Karpas-422 (cell line): ENCODE measurements at regions not wholly inside any gene's neighbourhood (a gene's known extent, or its start where the extent isn't known, plus 50 kb on each side); places are given as distances from the start of the nearest gene placed in this dataset.
"Not testable (repeated sequence)": the region's sequence is repeated elsewhere in the genome, so short reads cannot be mapped to it uniquely, and the experiment has no call there.

ENCODE experiments used
- DNase-seq: peaks from one replicate; pipeline ENCODE4 v3.0.0-alpha.2; 2015
- H2AFZ ChIP-seq: fragments of 200-600 bp; sonication (generic); 2 replicates; pipeline ENCODE4 v1.6.1; 2014; ENCODE audit warnings: antibody characterized with exemption, low read length, mixed read lengths
- H3K27ac ChIP-seq: fragments of 200-600 bp; sonication (generic); 2 replicates; pipeline ENCODE4 v1.5.1; 2014; ENCODE audit warnings: mild to moderate bottlenecking, low read length, moderate library complexity
- H3K27me3 ChIP-seq: fragments of 200-600 bp; sonication (generic); 2 replicates; pipeline ENCODE4 v1.6.1; 2014; ENCODE audit warnings: low read length, mixed read lengths
- H3K36me3 ChIP-seq: fragments of 200-600 bp; sonication (generic); 2 replicates; pipeline ENCODE4 v1.6.1; 2014; ENCODE audit warnings: low read length, mixed read lengths; ENCODE audit not compliant: insufficient read depth
- H3K4me1 ChIP-seq: fragments of 200-600 bp; sonication (generic); 2 replicates; pipeline ENCODE4 v1.6.1; 2014; ENCODE audit warnings: mild to moderate bottlenecking, low read length, mixed read lengths
- H3K4me2 ChIP-seq: fragments of 200-600 bp; sonication (generic); 2 replicates; pipeline ENCODE4 v1.6.1; 2014; ENCODE audit warnings: low read length, low read depth, mild to moderate bottlenecking; ENCODE audit not compliant: poor library complexity, severe bottlenecking
- H3K4me3 ChIP-seq: fragments of 200-600 bp; sonication (generic); 2 replicates; pipeline ENCODE4 v1.5.1; 2014; ENCODE audit warnings: mild to moderate bottlenecking, antibody characterized with exemption, low read length, mixed read lengths
- H3K79me2 ChIP-seq: fragments of 200-600 bp; sonication (generic); 2 replicates; pipeline ENCODE4 v1.6.1; 2014; ENCODE audit warnings: mild to moderate bottlenecking, low read length, mixed read lengths
- H3K9ac ChIP-seq: fragments of 200-600 bp; sonication (generic); 2 replicates; pipeline ENCODE4 v1.6.0; 2014; ENCODE audit warnings: low read length
- H3K9me2 ChIP-seq: fragments of 200-600 bp; sonication (generic), shearing (Covaris generic); replicated peaks from 2 replicates; pipeline ENCODE4 v1.6.0; 2014; ENCODE audit warnings: mild to moderate bottlenecking, low read length, moderate library complexity; ENCODE audit not compliant: insufficient read depth
- H3K9me3 ChIP-seq: fragments of 300-700, 200-600 bp; sonication (generic); 2 replicates; pipeline ENCODE4 v1.6.1; 2014; ENCODE audit warnings: low read length, mixed read lengths
- H4K20me1 ChIP-seq: fragments of 200-600 bp; sonication (generic); 2 replicates; pipeline ENCODE4 v1.6.1; 2014; ENCODE audit warnings: mild to moderate bottlenecking, antibody characterized with exemption, low read length, low read depth; ENCODE audit not compliant: insufficient read depth

- Histone ChIP-seq H3K4me3 (no peak overlapping the region), H3K36me3 (no peaks in the 10 kb centered on the region), H2AFZ (no peak overlapping the region), H3K4me1 (no peaks in the 10 kb centered on the region), H3K9ac (no peak overlapping the region), H4K20me1 (no peaks in the 10 kb centered on the region), H3K27ac (no peak overlapping the region), H3K4me2 (no peak overlapping the region), H3K27me3 (no peaks in the 10 kb centered on the region), H3K9me2 (no peaks in the 10 kb centered on the region), H3K9me3 (no peaks in the 10 kb centered on the region; the same call in 1 of the 2 replicates), H3K79me2 (no peaks in the 10 kb centered on the region)
- DNase-seq, result no peak
These were observed 192.0 kb downstream of the SYT10 start for GRCh38 chr12:33247625-33248024.

GRCh38 chr12:33245434-33245833 lies 194.2 kb downstream of the SYT10 start:
- Histone ChIP-seq H3K4me3 (no peak overlapping the region), H3K9me2 (no peaks in the 10 kb centered on the region), H2AFZ (no peak overlapping the region), H3K9me3 (no peaks in the 10 kb centered on the region; the same call in 1 of the 2 replicates), H3K36me3 (no peaks in the 10 kb centered on the region), H3K27me3 (no peaks in the 10 kb centered on the region), H4K20me1 (no peaks in the 10 kb centered on the region), H3K4me2 (no peak overlapping the region), H3K79me2 (no peaks in the 10 kb centered on the region), H3K4me1 (no peaks in the 10 kb centered on the region), H3K9ac (no peak overlapping the region), H3K27ac (no peak overlapping the region)
- no peak for DNase-seq

GRCh38 chr12:33226671-33227070 lies 212.9 kb downstream of the SYT10 start:
- Histone ChIP-seq H3K4me1 (no peaks in the 10 kb centered on the region), H3K9me2 (no peaks in the 10 kb centered on the region), H3K9me3 (peaks cover 25% of the 10 kb centered on the region), H3K27ac (no peak overlapping the region), H3K79me2 (no peaks in the 10 kb centered on the region), H3K9ac (no peak overlapping the region), H2AFZ (no peak overlapping the region), H3K4me3 (no peak overlapping the region), H3K27me3 (no peaks in the 10 kb centered on the region), H3K36me3 (no peaks in the 10 kb centered on the region), H4K20me1 (no peaks in the 10 kb centered on the region), H3K4me2 (no peak overlapping the region)
- DNase-seq, result no peak

DNA sequence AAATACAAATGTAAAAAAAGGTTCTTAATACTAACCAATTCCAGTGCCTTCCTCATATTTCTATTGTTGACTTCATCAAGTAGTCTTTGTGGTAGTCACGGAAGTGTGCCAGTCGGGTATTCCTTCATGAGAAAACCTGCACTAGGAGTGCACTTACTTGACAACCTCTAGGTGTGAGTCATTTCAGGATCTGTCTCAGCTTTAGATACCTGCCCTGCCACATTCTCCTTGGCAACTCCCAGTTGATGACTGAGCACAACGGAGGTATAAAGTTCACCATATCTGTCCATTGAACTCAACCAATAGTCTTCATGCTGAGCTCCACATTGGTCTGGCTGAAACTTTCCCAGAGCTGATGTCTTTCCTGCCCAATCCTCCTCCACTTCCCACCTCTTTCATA lies 215.7 kb downstream of the SYT10 start:
- Histone ChIP-seq H3K27me3 (no peaks in the 10 kb centered on the region), H3K36me3 (no peaks in the 10 kb centered on the region), H3K4me1 (no peaks in the 10 kb centered on the region), H3K4me3 (no peak overlapping the region), H3K9me3 (peaks cover 28% of the 10 kb centered on the region), H3K4me2 (no peak overlapping the region), H3K9ac (no peak overlapping the region), H3K9me2 (no peaks in the 10 kb centered on the region), H4K20me1 (no peaks in the 10 kb centered on the region), H3K79me2 (no peaks in the 10 kb centered on the region), H2AFZ (no peak overlapping the region), H3K27ac (no peak overlapping the region)
- no peak for DNase-seq

DNA sequence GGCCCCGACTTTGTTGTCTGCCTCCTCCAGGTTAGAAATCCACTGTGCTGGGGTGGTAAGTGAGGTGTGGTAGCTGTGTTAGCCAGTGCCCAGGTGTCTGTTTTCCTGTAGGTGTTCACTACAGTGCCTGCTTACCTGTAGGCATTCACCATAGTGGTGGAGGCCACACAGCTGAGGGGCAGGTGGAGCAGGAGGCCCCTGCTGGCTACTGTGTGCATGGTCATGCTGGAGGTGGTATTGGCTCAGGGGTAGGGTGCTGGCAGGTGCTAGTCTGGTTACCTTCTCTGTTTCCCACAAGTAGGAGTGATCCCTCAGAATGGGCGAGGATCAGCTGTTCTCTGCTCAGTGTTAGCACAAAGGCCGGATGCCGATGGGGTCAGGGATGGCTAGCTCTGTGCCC lies 217.3 kb downstream of the SYT10 start:
- no peak for DNase-seq
- no peaks in the 10 kb centered on the region for H3K79me2 ChIP-seq

GRCh38 chr12:33205981-33206380 lies 233.6 kb downstream of the SYT10 start:
- Histone ChIP-seq H3K4me3 (no peak overlapping the region), H3K9me2 (no peaks in the 10 kb centered on the region), H2AFZ (no peak overlapping the region), H3K79me2 (no peaks in the 10 kb centered on the region), H3K36me3 (no peaks in the 10 kb centered on the region), H4K20me1 (no peaks in the 10 kb centered on the region), H3K4me2 (no peak overlapping the region), H3K27ac (no peak overlapping the region), H3K4me1 (no peaks in the 10 kb centered on the region), H3K27me3 (no peaks in the 10 kb centered on the region), H3K9me3 (peaks cover 5% of the 10 kb centered on the region; the same call in 1 of the 2 replicates), H3K9ac (no peak overlapping the region)
- no peak for DNase-seq

More for the DNA sequence above, 217.3 kb downstream of the SYT10 start:
- Histone ChIP-seq H3K4me2 (no peak overlapping the region), H3K9me2 (no peaks in the 10 kb centered on the region), H3K4me1 (no peaks in the 10 kb centered on the region), H2AFZ (no peak overlapping the region), H3K27me3 (no peaks in the 10 kb centered on the region), H3K27ac (no peak overlapping the region), H3K9ac (no peak overlapping the region), H3K9me3 (peaks cover 28% of the 10 kb centered on the region), H3K4me3 (no peak overlapping the region), H4K20me1 (no peaks in the 10 kb centered on the region), H3K36me3 (no peaks in the 10 kb centered on the region)

DNA sequence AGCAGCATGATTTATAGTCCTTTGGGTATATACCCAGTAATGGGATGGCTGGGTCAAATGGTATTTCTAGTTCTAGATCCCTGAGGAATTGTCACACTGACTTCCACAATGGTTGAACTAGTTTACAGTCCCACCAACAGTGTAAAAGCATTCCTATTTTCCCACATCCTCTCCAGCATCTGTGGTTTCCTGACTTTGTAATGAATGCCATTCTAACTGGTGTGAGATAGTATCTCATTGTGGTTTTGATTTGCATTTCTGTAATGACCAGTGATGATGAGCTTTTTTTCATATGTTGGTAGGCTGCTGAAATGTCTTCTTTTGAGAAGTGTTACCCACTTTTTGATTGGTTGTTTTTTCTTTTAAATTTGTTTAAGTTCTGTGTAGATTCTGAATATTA lies 245.2 kb downstream of the SYT10 start:
- H3K4me3 ChIP-seq, H3K9me3 ChIP-seq, DNase-seq, H3K9ac ChIP-seq, H3K9me2 ChIP-seq, H4K20me1 ChIP-seq, H2AFZ ChIP-seq, H3K27ac ChIP-seq, H3K36me3 ChIP-seq, H3K4me1 ChIP-seq, H3K27me3 ChIP-seq, H3K79me2 ChIP-seq, H3K4me2 ChIP-seq: not testable (repeated sequence)

GRCh38 chr12:33192226-33192625 lies 247.4 kb downstream of the SYT10 start:
- no peak for DNase-seq
- Histone ChIP-seq H3K9ac (no peak overlapping the region), H2AFZ (no peak overlapping the region), H3K4me1 (no peaks in the 10 kb centered on the region), H3K9me2 (no peaks in the 10 kb centered on the region), H3K4me3 (no peak overlapping the region), H3K27ac (no peak overlapping the region), H3K9me3 (peaks cover 6% of the 10 kb centered on the region; the same call in 1 of the 2 replicates), H3K36me3 (no peaks in the 10 kb centered on the region), H4K20me1 (no peaks in the 10 kb centered on the region), H3K79me2 (no peaks in the 10 kb centered on the region), H3K4me2 (no peak overlapping the region), H3K27me3 (no peaks in the 10 kb centered on the region)

- no peaks in the 10 kb centered on the region for H3K9me2 ChIP-seq
- no peaks in the 10 kb centered on the region for H3K27me3 ChIP-seq
- no peak for DNase-seq
- H3K4me1 ChIP-seq, result no peaks in the 10 kb centered on the region
- no peaks in the 10 kb centered on the region for H3K36me3 ChIP-seq
- H3K4me3 ChIP-seq, result no peak overlapping the region
- no peak overlapping the region for H3K4me2 ChIP-seq
- no peaks in the 10 kb centered on the region for H3K79me2 ChIP-seq
- H3K27ac ChIP-seq, result no peak overlapping the region
- no peak overlapping the region for H2AFZ ChIP-seq
- H3K9me3 ChIP-seq, result peaks cover 22% of the 10 kb centered on the region
- no peak overlapping the region for H3K9ac ChIP-seq
- no peaks in the 10 kb centered on the region for H4K20me1 ChIP-seq
These were observed 252.2 kb downstream of the SYT10 start for GRCh38 chr12:33187409-33187808.
